WTC11 (cell line): ENCODE measurements at regions not wholly inside any gene's neighbourhood (a gene's known extent, or its start where the extent isn't known, plus 50 kb on each side); places are given as distances from the start of the nearest gene placed in this dataset.

Experiments used
- ATAC-seq: fragments of 200-7000 bp; cut with Tn5 transposase; 2 replicates; pipeline ENCODE4 v1.10.0; 2021; ENCODE audit warnings: mild to moderate bottlenecking, moderate library complexity
- CTCF ChIA-PET: fragments of 300-600 bp; sonication (Branson Sonifier 250); formaldehyde crosslinking; loops from one replicate; lab custom pipeline; 2021; ENCODE audit warnings: antibody characterized with exemption; lab: Charles Lee
- POLR2A ChIA-PET: fragments of 350-600 bp; sonication (Branson Sonifier 250); formaldehyde crosslinking; loops from one replicate; lab custom pipeline; 2021; ENCODE audit warnings: antibody characterized with exemption; lab: Charles Lee
- DNase-seq: peaks from one replicate; pipeline ENCODE4 v3.0.0; 2021; ENCODE audit warnings: low spot score
- H3K27ac Mint-ChIP-seq: 2 replicates; pipeline ENCODE4 v1.8.0; 2021; ENCODE audit warnings: mixed read lengths
- H3K27me3 Mint-ChIP-seq: 2 replicates; pipeline ENCODE4 v1.8.0; 2021; ENCODE audit warnings: low read depth, mild to moderate bottlenecking, moderate library complexity, mixed read lengths
- H3K36me3 Mint-ChIP-seq: 2 replicates; pipeline ENCODE4 v1.8.0; 2021; ENCODE audit warnings: mixed read lengths
- H3K4me1 Mint-ChIP-seq: 2 replicates; pipeline ENCODE4 v1.8.0; 2022; ENCODE audit warnings: mixed read lengths
- H3K4me3 Mint-ChIP-seq: 2 replicates; pipeline ENCODE4 v1.8.0; 2021; ENCODE audit warnings: mild to moderate bottlenecking, moderate library complexity, mixed read lengths
- H3K9me3 Mint-ChIP-seq: 2 replicates; pipeline ENCODE4 v1.8.0; 2021; ENCODE audit warnings: mixed read lengths
- ELF4 ChIP-seq: sonication (generic); formaldehyde crosslinking; IDR thresholded peaks from 2 replicates; pipeline ENCODE4 v1.8.1; 2022; ENCODE audit warnings: low read depth, mild to moderate bottlenecking, moderate library complexity, missing genetic modification reagents
- ETV6 ChIP-seq: sonication (generic); formaldehyde crosslinking; IDR thresholded peaks from 2 replicates; pipeline ENCODE4 v1.8.1; 2022; ENCODE audit warnings: mild to moderate bottlenecking, missing genetic modification reagents
- FOXK1 ChIP-seq: sonication (generic); formaldehyde crosslinking; IDR thresholded peaks from 2 replicates; pipeline ENCODE4 v1.8.0; 2022; ENCODE audit warnings: mild to moderate bottlenecking, moderate library complexity, missing genetic modification reagents
- GTF2I ChIP-seq: fragments of 250-450 bp; sonication (Bioruptor Pico); conservative IDR thresholded peaks from 2 replicates; pipeline ENCODE4 v1.4.0; 2021; ENCODE audit warnings: mild to moderate bottlenecking
- IRF1 ChIP-seq: sonication (generic); formaldehyde crosslinking; IDR thresholded peaks from 2 replicates; pipeline ENCODE4 v1.8.0; 2023; ENCODE audit warnings: missing genetic modification reagents
- KAT7 ChIP-seq: sonication (generic); formaldehyde crosslinking; IDR thresholded peaks from 2 replicates; pipeline ENCODE4 v1.8.1; 2023; ENCODE audit warnings: missing genetic modification reagents, mild to moderate bottlenecking, borderline replicate concordance
- PRRX2 ChIP-seq: fragments of 250-450 bp; sonication (Bioruptor Pico); IDR thresholded peaks from 2 replicates; pipeline ENCODE4 v1.8.0; 2021; ENCODE audit warnings: mild to moderate bottlenecking
- SP1 ChIP-seq: sonication (generic); formaldehyde crosslinking; conservative IDR thresholded peaks from 2 replicates; pipeline ENCODE4 v1.8.1; 2022; ENCODE audit warnings: missing genetic modification reagents
- TEAD4 ChIP-seq: sonication (generic); formaldehyde crosslinking; IDR thresholded peaks from 2 replicates; pipeline ENCODE4 v1.8.0; 2022; ENCODE audit warnings: mild to moderate bottlenecking, missing genetic modification reagents
- TP53 ChIP-seq: sonication (generic); formaldehyde crosslinking; IDR thresholded peaks from 2 replicates; pipeline ENCODE4 v1.8.1; 2023; ENCODE audit warnings: mild to moderate bottlenecking, missing genetic modification reagents
- USF2 ChIP-seq: sonication (generic); formaldehyde crosslinking; IDR thresholded peaks from 2 replicates; pipeline ENCODE4 v1.8.1; 2023; ENCODE audit warnings: mild to moderate bottlenecking, missing genetic modification reagents, moderate library complexity
- ZBTB43 ChIP-seq: sonication (generic); formaldehyde crosslinking; IDR thresholded peaks from 2 replicates; pipeline ENCODE4 v1.8.1; 2023; ENCODE audit warnings: mild to moderate bottlenecking, missing genetic modification reagents
- ZMAT4 ChIP-seq: fragments of 250-450 bp; sonication (Bioruptor Pico); IDR thresholded peaks from 2 replicates; pipeline ENCODE4 v1.9.0; 2021; ENCODE audit warnings: mild to moderate bottlenecking
- ZNF138 ChIP-seq: sonication (generic); formaldehyde crosslinking; conservative IDR thresholded peaks from 2 replicates; pipeline ENCODE4 v1.8.1; 2022; ENCODE audit warnings: mild to moderate bottlenecking, moderate library complexity, missing genetic modification reagents
- ZNF263 ChIP-seq: sonication (generic); formaldehyde crosslinking; IDR thresholded peaks from 2 replicates; pipeline ENCODE4 v1.8.1; 2022; ENCODE audit warnings: low read depth, mild to moderate bottlenecking, moderate library complexity, missing genetic modification reagents
- ZNF416 ChIP-seq: fragments of 250-450 bp; sonication (Bioruptor Pico); IDR thresholded peaks from 2 replicates; pipeline ENCODE4 v1.9.0; 2021; ENCODE audit warnings: mild to moderate bottlenecking, inconsistent platforms
- ZNF423 ChIP-seq: fragments of 250-450 bp; sonication (Bioruptor Pico); IDR thresholded peaks from 2 replicates; pipeline ENCODE4 v2.1.2; 2022; ENCODE audit warnings: mild to moderate bottlenecking, moderate library complexity
- ZNF512 ChIP-seq: sonication (generic); formaldehyde crosslinking; IDR thresholded peaks from 2 replicates; pipeline ENCODE4 v1.8.1; 2022; ENCODE audit warnings: missing genetic modification reagents, borderline replicate concordance
- ZNF532 ChIP-seq: fragments of 250-450 bp; sonication (Bioruptor Pico); IDR thresholded peaks from 2 replicates; pipeline ENCODE4 v1.9.0; 2021; ENCODE audit warnings: mild to moderate bottlenecking, borderline replicate concordance
- TF ChIP-seq, protein P1 (sequence below): sonication (generic); formaldehyde crosslinking; conservative IDR thresholded peaks from 2 replicates; pipeline ENCODE4 v1.8.1; 2022; ENCODE audit warnings: mild to moderate bottlenecking, missing genetic modification reagents
- TF ChIP-seq, protein P2 (sequence below): sonication (generic); formaldehyde crosslinking; IDR thresholded peaks from 2 replicates; pipeline ENCODE4 v1.8.0; 2022; ENCODE audit warnings: mild to moderate bottlenecking, missing genetic modification reagents

DNA sequence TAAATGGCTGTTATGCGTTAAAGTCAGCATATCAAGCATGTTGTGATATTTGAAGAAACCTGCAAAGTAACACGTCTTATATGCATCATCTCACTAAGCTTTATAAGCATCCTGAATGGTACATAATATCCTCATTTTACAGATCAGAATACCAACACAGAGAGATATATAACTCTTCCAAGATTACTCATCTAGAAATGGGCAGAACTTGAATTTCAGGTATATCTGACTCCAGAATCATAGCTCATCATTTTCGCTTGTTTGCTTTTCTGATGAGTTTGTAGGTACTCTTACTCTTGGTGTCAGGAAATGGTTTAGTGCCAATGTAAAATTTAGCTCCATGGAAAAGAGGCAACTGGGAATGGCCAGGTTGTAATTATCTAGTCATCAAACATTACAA, 232.3 kb upstream of the ANKH start:
- Mint-ChIP-seq H3K27ac (no peak overlapping the region), H3K9me3 (no peaks in the 10 kb centered on the region; the same call in 1 of the 2 replicates), H3K36me3 (no peaks in the 10 kb centered on the region), H3K27me3 (no peaks in the 10 kb centered on the region; the same call in 1 of the 2 replicates), H3K4me3 (no peak overlapping the region), H3K4me1 (peaks cover 9% of the 10 kb centered on the region)
- no peak for TF ChIP-seq ZNF512 (CRISPR knock-in tag)
- no peak for TF ChIP-seq IRF1 (CRISPR knock-in tag)
- no peak for TF ChIP-seq ZNF532 (CRISPR knock-in tag)
- no peak for TF ChIP-seq KAT7 (CRISPR knock-in tag)
- POLR2A ChIA-PET: no interaction called here
- CTCF ChIA-PET: interaction anchor here (1.2 to 5.1 kb wide), 2 partner anchors 13 to 79 kb away, joined by 4 to 53 read pairs; no protein-coding TSS in a partner anchor
- DNase-seq (no peak), ATAC-seq (no peak)

GRCh38 chr5:15103130-15103529, 231.6 kb upstream of the ANKH start:
- Mint-ChIP-seq H3K4me3 (no peak overlapping the region), H3K27me3 (no peaks in the 10 kb centered on the region; the same call in 1 of the 2 replicates), H3K36me3 (no peaks in the 10 kb centered on the region), H3K9me3 (no peaks in the 10 kb centered on the region; the same call in 1 of the 2 replicates), H3K4me1 (peaks cover 9% of the 10 kb centered on the region), H3K27ac (no peak overlapping the region)
- TF ChIP-seq ZNF423 (no peak), ELF4 (no peak), ZBTB43 (CRISPR knock-in tag) (no peak), GTF2I (CRISPR knock-in tag) (no peak), KAT7 (CRISPR knock-in tag) (no peak), FOXK1 (no peak), PRRX2 (CRISPR knock-in tag) (no peak), ZNF263 (CRISPR knock-in tag) (no peak), TEAD4 (no peak), ZNF138 (CRISPR knock-in tag) (no peak), ZNF416 (no peak), TP53 (no peak), SP1 (CRISPR knock-in tag) (no peak), USF2 (CRISPR knock-in tag) (no peak), ZMAT4 (CRISPR knock-in tag) (no peak), ETV6 (CRISPR knock-in tag) (no peak)
- TF ChIP-seq, protein P1, sequence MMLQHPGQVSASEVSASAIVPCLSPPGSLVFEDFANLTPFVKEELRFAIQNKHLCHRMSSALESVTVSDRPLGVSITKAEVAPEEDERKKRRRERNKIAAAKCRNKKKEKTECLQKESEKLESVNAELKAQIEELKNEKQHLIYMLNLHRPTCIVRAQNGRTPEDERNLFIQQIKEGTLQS (CRISPR knock-in tag): no peak
- TF ChIP-seq, protein P2, sequence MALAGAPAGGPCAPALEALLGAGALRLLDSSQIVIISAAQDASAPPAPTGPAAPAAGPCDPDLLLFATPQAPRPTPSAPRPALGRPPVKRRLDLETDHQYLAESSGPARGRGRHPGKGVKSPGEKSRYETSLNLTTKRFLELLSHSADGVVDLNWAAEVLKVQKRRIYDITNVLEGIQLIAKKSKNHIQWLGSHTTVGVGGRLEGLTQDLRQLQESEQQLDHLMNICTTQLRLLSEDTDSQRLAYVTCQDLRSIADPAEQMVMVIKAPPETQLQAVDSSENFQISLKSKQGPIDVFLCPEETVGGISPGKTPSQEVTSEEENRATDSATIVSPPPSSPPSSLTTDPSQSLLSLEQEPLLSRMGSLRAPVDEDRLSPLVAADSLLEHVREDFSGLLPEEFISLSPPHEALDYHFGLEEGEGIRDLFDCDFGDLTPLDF (CRISPR knock-in tag): no peak
- ATAC-seq (no peak), DNase-seq (no peak)
- CTCF ChIA-PET: interaction anchor here (1.2 to 5.1 kb wide), 2 partner anchors 12 to 80 kb away, joined by 4 to 53 read pairs; no protein-coding TSS in a partner anchor
- POLR2A ChIA-PET: no interaction called here
